Cardiac fibroblast (primary cell): ENCODE measurements at regions not wholly inside any gene's neighbourhood (a gene's known extent, or its start where the extent isn't known, plus 50 kb on each side); places are given as distances from the start of the nearest gene placed in this dataset.
"Not testable (repeated sequence)": the region's sequence is repeated elsewhere in the genome, so short reads cannot be mapped to it uniquely, and the experiment has no call there.

Experiments used
- DNase-seq, 2 donors: peaks; one replicate each; pipeline versions ENCODE4 v3.0.0 to v3.0.0-alpha.2; 2010; ENCODE audit warnings: low read depth in 2 of 2
- H3K4me3 ChIP-seq, 2 donors: replicated peaks in 1 of 2; 1 replicate in 1 of 2; 2 replicates in 1 of 2; pipeline ENCODE4 v1.5.1; 2011; ENCODE audit warnings: low read depth in 2 of 2, low read length in 2 of 2, mild to moderate bottlenecking in 2 of 2, moderate library complexity in 1 of 2
- TF ChIP-seq, protein P1 (sequence below): IDR thresholded peaks from one replicate; pipeline ENCODE4 v1.5.1; 2011; ENCODE audit warnings: low read depth, mild to moderate bottlenecking, low read length, inconsistent platforms

- TF ChIP-seq, protein P1, sequence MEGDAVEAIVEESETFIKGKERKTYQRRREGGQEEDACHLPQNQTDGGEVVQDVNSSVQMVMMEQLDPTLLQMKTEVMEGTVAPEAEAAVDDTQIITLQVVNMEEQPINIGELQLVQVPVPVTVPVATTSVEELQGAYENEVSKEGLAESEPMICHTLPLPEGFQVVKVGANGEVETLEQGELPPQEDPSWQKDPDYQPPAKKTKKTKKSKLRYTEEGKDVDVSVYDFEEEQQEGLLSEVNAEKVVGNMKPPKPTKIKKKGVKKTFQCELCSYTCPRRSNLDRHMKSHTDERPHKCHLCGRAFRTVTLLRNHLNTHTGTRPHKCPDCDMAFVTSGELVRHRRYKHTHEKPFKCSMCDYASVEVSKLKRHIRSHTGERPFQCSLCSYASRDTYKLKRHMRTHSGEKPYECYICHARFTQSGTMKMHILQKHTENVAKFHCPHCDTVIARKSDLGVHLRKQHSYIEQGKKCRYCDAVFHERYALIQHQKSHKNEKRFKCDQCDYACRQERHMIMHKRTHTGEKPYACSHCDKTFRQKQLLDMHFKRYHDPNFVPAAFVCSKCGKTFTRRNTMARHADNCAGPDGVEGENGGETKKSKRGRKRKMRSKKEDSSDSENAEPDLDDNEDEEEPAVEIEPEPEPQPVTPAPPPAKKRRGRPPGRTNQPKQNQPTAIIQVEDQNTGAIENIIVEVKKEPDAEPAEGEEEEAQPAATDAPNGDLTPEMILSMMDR = no peak
- no peak for DNase-seq
- H3K4me3 ChIP-seq = no peak overlapping the region
Measured at GRCh38 chr19:30066781-30067759, 125.0 kb downstream of the URI1 start.

- not testable (repeated sequence) for DNase-seq, H3K4me3 ChIP-seq
Measured at GRCh38 chr19:30067956-30068506, 126.0 kb downstream of the URI1 start.

DNA sequence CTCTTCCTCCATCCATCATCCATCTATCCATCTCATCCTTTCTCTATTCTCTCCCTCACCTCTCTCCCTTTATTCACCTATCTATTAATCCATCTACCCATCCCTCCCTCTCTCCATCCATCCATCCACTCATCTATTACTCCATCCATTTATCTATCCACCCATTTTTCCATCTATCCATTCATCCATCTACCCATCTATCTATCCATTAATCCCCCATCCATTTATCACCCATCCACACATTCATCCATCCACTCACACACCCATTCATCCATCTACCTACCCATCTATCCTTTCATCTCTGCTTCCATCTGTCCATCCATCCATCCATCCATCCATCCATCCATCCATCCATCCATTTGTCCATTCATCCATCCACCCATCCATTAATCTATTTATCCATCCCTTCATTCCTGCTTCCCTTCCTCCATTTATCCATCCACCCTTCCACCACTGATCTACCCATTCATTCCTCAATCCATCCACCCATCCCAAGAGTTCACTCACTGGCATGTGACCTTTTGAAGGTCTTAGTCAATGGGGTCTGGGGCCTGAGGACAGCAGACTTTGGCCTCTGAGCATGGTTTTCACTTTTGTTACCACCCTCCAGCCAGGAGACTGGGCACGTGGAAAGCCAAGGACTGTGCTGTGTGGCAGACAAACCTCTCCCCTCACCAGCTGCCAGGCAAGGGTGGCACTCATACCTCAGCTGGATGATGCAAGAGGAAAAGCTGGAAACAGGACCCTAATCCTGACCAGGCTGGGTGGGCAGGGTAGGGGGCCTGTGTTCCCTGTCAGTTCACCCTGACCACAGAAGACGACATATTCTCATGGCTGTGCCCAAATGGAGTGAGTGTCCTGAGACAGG lies 126.7 kb downstream of the URI1 start:
- no peak overlapping the region for H3K4me3 ChIP-seq
- no peak for DNase-seq
- TF ChIP-seq, protein P1 = no peak

DNA sequence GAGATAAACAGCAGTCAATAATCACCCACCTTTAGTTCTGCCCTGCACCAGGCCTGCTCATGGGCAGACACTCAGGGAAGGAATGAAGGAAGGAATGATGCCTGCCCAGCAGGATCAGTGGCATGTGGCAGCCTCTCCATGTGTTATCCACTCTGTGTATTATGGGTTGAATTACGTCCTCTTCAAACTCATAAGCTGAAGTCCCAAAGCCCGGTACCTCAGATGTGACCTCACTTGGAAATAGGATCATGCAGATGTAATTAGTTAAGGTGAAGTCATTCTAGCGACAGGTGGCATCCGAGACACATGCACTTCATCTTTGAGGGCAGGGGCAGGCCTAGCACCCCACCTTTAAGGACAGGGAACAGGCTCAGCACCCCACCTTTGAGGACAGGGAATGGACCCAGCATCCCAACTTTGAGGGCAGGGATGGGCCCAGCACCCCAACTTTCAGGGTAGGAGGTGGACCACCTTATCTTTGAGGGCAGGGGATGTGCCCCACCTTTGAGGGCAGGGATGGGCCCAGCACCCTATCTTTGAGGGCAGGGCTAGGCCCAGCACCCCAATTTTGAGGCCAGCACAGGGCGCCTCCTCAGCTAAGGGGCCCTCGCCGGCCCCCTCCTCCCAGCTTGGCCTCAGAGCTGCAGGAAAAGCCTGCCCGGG lies 127.6 kb downstream of the URI1 start:
- TF ChIP-seq, protein P1 = no peak

GRCh38 chr19:30070198-30070967 lies 128.3 kb downstream of the URI1 start:
- TF ChIP-seq, protein P1 = no peak
- H3K4me3 ChIP-seq = no peak overlapping the region
- no peak for DNase-seq

More for the DNA sequence above, 127.6 kb downstream of the URI1 start:
- H3K4me3 ChIP-seq = no peak overlapping the region
- DNase-seq = no peak

GRCh38 chr19:30070968-30071632 lies 129.1 kb downstream of the URI1 start:
- no peak for DNase-seq
- TF ChIP-seq, protein P1 = no peak
- no peak overlapping the region for H3K4me3 ChIP-seq
